ENCODE measurements at regions not wholly inside any gene's neighbourhood (a gene's known extent, or its start where the extent isn't known, plus 50 kb on each side); places are given as distances from the start of the nearest gene placed in this dataset.
A peak's percentile ranks its signal among the peaks of the same experiment; 100 is the strongest.

GRCh38 chr2:121072784-121073183 lies 212.2 kb downstream of the TFCP2L1 start:
- no peak for DNase-seq (ENCODE audit: low read depth)
- in situ Hi-C loops (cut with HindIII; ENCODE audit: low pct_unique_long_range_greater_than_20kb, low sequenced_read_pairs) = no loop called here

GRCh38 chr2:121073320-121074210 lies 211.4 kb downstream of the TFCP2L1 start:
- DNase-seq (ENCODE audit: low read depth) = no peak
- in situ Hi-C loops (cut with HindIII; ENCODE audit: low pct_unique_long_range_greater_than_20kb, low sequenced_read_pairs) = no loop called here

- in situ Hi-C loops (cut with HindIII; ENCODE audit: low pct_unique_long_range_greater_than_20kb, low sequenced_read_pairs) = no loop called here
- DNase-seq (ENCODE audit: low read depth) = no peak
These were observed 210.6 kb downstream of the TFCP2L1 start for GRCh38 chr2:121074293-121074932.

- peak; percentile 95 for DNase-seq (ENCODE audit: low read depth)
- in situ Hi-C loops (cut with HindIII; ENCODE audit: low pct_unique_long_range_greater_than_20kb, low sequenced_read_pairs) = no loop called here
These were observed 209.9 kb downstream of the TFCP2L1 start for GRCh38 chr2:121075006-121075551.

GRCh38 chr2:121075641-121076497 lies 209.1 kb downstream of the TFCP2L1 start:
- DNase-seq (ENCODE audit: low read depth) = no peak
- in situ Hi-C loops (cut with HindIII; ENCODE audit: low pct_unique_long_range_greater_than_20kb, low sequenced_read_pairs) = no loop called here

GRCh38 chr2:121076498-121076820 lies 208.5 kb downstream of the TFCP2L1 start:
- in situ Hi-C loops (cut with HindIII; ENCODE audit: low pct_unique_long_range_greater_than_20kb, low sequenced_read_pairs) = no loop called here
- no peak for DNase-seq (ENCODE audit: low read depth)

- DNase-seq (ENCODE audit: low read depth) = peak; percentile 61
- in situ Hi-C loops (cut with HindIII; ENCODE audit: low pct_unique_long_range_greater_than_20kb, low sequenced_read_pairs) = no loop called here
These were observed 208.0 kb downstream of the TFCP2L1 start for GRCh38 chr2:121076885-121077549.

- in situ Hi-C loops (cut with HindIII; ENCODE audit: low pct_unique_long_range_greater_than_20kb, low sequenced_read_pairs) = no loop called here
- no peak for DNase-seq (ENCODE audit: low read depth)
These were observed 206.1 kb downstream of the TFCP2L1 start for GRCh38 chr2:121078899-121079298.

- in situ Hi-C loops (cut with HindIII; ENCODE audit: low pct_unique_long_range_greater_than_20kb, low sequenced_read_pairs) = no loop called here
- peak; percentile 56 for DNase-seq (ENCODE audit: low read depth)
These were observed 204.8 kb downstream of the TFCP2L1 start for GRCh38 chr2:121080013-121080772.

GRCh38 chr2:121081701-121082100 lies 203.3 kb downstream of the TFCP2L1 start:
- in situ Hi-C loops (cut with HindIII; ENCODE audit: low pct_unique_long_range_greater_than_20kb, low sequenced_read_pairs) = no loop called here
- DNase-seq (ENCODE audit: low read depth) = no peak

GRCh38 chr2:121082191-121082590 lies 202.8 kb downstream of the TFCP2L1 start:
- in situ Hi-C loops (cut with HindIII; ENCODE audit: low pct_unique_long_range_greater_than_20kb, low sequenced_read_pairs) = no loop called here
- no peak for DNase-seq (ENCODE audit: low read depth)

GRCh38 chr2:121084130-121084680 lies 200.8 kb downstream of the TFCP2L1 start:
- DNase-seq (ENCODE audit: low read depth) = no peak
- in situ Hi-C loops (cut with HindIII; ENCODE audit: low pct_unique_long_range_greater_than_20kb, low sequenced_read_pairs) = no loop called here

- no peak for DNase-seq (ENCODE audit: low read depth)
- in situ Hi-C loops (cut with HindIII; ENCODE audit: low pct_unique_long_range_greater_than_20kb, low sequenced_read_pairs) = no loop called here
These were observed 199.2 kb downstream of the TFCP2L1 start for GRCh38 chr2:121085801-121086200.

- in situ Hi-C loops (cut with HindIII; ENCODE audit: low pct_unique_long_range_greater_than_20kb, low sequenced_read_pairs) = no loop called here
- DNase-seq (ENCODE audit: low read depth) = no peak
These were observed 198.6 kb downstream of the TFCP2L1 start for GRCh38 chr2:121086450-121086849.

GRCh38 chr2:121087117-121087516 lies 197.9 kb downstream of the TFCP2L1 start:
- in situ Hi-C loops (cut with HindIII; ENCODE audit: low pct_unique_long_range_greater_than_20kb, low sequenced_read_pairs) = no loop called here
- DNase-seq (ENCODE audit: low read depth) = no peak

- in situ Hi-C loops (cut with HindIII; ENCODE audit: low pct_unique_long_range_greater_than_20kb, low sequenced_read_pairs) = no loop called here
- no peak for DNase-seq (ENCODE audit: low read depth)
These were observed 196.5 kb downstream of the TFCP2L1 start for GRCh38 chr2:121088251-121089165.
